Pancreas (tissue), 10 donors: ENCODE measurements at regions not wholly inside any gene's neighbourhood (a gene's known extent, or its start where the extent isn't known, plus 50 kb on each side); places are given as distances from the start of the nearest gene placed in this dataset.

Experiments used
- ATAC-seq, 4 donors: fragments of 200-7000 bp; cut with Tn5 transposase; one replicate each; pipeline versions ENCODE4 v1.8.0 to v1.9.1; 2020; ENCODE audit warnings: mild to moderate bottlenecking in 4 of 4, moderate library complexity in 4 of 4
- DNase-seq, 6 donors: peaks; one replicate each; pipeline ENCODE4 v3.0.0-alpha.2; 2020
- FAIRE-seq: peaks from 2 replicates; lab custom pipeline; 2012; peaks lifted over from hg19 to GRCh38; lab: Jason Lieb, UNC
- H3K27ac ChIP-seq, 4 donors: fragments of 200-600 bp; sonication (generic); 1 replicate in 3 of 4; 2 replicates in 1 of 4; pipeline versions ENCODE4 v1.5.0 to v1.8.0; 2020
- H3K27me3 ChIP-seq, 4 donors: fragments of 200-600 bp; one replicate each; pipeline ENCODE4 v1.8.0; 2021
- H3K36me3 ChIP-seq, 3 donors: fragments of 200-600 bp; sonication (generic) in 1 of 3; one replicate each; pipeline versions ENCODE4 v1.5.0 to v1.8.0; 2020 to 2021
- H3K4me1 ChIP-seq, 3 donors: fragments of 200-600 bp; one replicate each; pipeline ENCODE4 v1.8.0; 2021
- H3K4me3 ChIP-seq, 4 donors: fragments of 200-600 bp; sonication (generic) in 2 of 4; one replicate each; pipeline versions ENCODE4 v1.5.0 to v1.8.0; 2020 to 2021
- H3K9me3 ChIP-seq, 4 donors: fragments of 200-600 bp; one replicate each; pipeline ENCODE4 v1.8.0; 2021
- CTCF ChIP-seq, 4 donors: fragments of 200-600 bp; sonication (generic) in 3 of 4; IDR thresholded peaks; one replicate each; pipeline versions ENCODE4 v1.5.0 to v1.8.0; 2021; ENCODE audit warnings: antibody characterized with exemption in 4 of 4
- WGBS, 2 donors: extraction: QIAGEN DNeasy Blood & Tissue Kit; methylation state at CpG; one replicate each; pipeline ENCODE4 v1.1.7; 2013; 5-methylcytosine and 5-hydroxymethylcytosine counted together
- intact Hi-C, 3 donors: fragments of 100-400 bp; cut with DNase I; formaldehyde crosslinking; loops; one replicate each; pipeline versions ENCODE4 v1.11.1 to v1.14.2; 2022
- donor health status: healthy with polysubstance abuse.
- donor health status: DM: no; HTN: no; CAD: no; lungs with moderate emphysema.
- donor health status: DM: no; HTN: no; CAD: no.
- donor health status: control.
- donor health status: control.
- donor health status: Bipolar disorder and iron deficiency.
- donor health status: DM: yes; HTN: yes; CAD: no.
- donor health status: DM: no; HTN: no; CAD: no.
- donor health status: DM: no; HTN: no; CAD: no.
- donor health status: DM: yes; HTN: yes; CAD: no.

- H3K9me3 ChIP-seq: no peaks in the 10 kb centered on the region
- ATAC-seq: no peak
- no peak for DNase-seq
- H3K27me3 ChIP-seq: no peaks in the 10 kb centered on the region
- H3K4me1 ChIP-seq: no peaks in the 10 kb centered on the region
- H3K36me3 ChIP-seq: no peaks in the 10 kb centered on the region
- TF ChIP-seq CTCF (IDR thresholded peaks at IDR 0.05): no peak
- WGBS, 2 donors: 47 to 70% methylated on average over 2 of the region's 2 CpGs
- no peak for FAIRE-seq
- no peak overlapping the region for H3K4me3 ChIP-seq
- intact Hi-C loops: no loop called here
- no peak overlapping the region for H3K27ac ChIP-seq
Observed at GRCh38 chr10:23493711-23494110, 54.8 kb downstream of the OTUD1 start.

DNA sequence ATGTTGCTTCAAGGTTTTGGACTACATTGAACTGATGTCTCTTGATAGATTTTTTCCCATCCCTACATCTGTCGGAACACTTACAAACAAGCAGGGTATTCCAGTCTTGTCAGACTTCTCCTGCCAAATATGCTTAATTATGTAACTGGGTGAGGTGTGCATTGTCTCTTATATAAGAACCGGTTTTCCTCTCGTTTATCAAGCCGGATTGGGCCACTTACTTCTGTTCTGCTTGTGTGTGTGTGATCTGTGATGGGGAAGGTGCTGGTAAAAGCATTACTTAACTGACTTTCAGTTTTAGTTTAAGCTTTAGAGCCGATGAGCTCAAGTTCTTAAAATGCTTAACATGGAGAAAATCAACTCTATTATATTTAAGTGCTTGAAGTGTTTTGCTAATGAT is 57.9 kb downstream of the OTUD1 start:
- no peaks in the 10 kb centered on the region for H3K27me3 ChIP-seq
- no peak for DNase-seq
- ATAC-seq: no peak
- WGBS, 2 donors: 27 to 34% methylated on average over 5 of the region's 5 CpGs
- H3K9me3 ChIP-seq: no peaks in the 10 kb centered on the region
- no peak for FAIRE-seq
- H3K36me3 ChIP-seq: no peaks in the 10 kb centered on the region
- no peak overlapping the region for H3K27ac ChIP-seq
- intact Hi-C loops: no loop called here
- no peak for TF ChIP-seq CTCF (IDR thresholded peaks at IDR 0.05)
- no peak overlapping the region for H3K4me3 ChIP-seq
- no peaks in the 10 kb centered on the region for H3K4me1 ChIP-seq

DNA sequence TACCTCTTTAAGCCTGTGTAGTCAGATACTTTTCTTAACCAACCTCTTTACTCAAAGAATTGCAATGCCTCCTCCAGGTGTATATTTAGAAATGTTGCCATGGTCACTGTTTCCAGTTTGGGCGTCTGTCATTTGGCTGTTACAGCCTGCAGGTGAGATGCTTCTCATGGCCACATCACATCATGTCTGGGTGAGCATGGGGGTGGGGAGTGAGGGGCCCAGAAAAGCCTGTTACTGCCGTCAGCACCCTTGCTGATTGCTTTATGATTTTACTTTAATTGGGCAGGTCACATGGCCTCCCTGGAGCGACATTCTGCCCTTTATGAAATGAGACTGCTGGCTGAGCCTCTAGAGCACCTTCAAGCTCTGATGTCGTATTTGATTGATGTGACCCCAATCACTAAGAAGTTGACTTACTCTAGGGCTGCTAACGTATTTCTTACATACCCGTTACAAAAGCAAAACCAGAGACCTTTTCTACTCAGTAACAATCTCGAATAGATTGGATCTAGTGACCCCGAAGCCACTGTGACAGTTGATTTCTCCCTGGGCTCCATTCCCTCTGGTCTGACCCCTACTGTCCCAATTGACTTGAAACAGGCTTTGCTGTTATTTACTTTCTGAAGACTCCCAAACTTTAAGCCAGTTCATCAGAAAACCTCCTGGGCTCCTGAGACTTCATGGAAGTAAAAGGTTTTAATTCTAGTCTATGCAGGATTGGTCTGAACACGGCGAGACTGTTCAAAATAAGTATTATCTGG is 60.7 kb downstream of the OTUD1 start:
- ATAC-seq: peak; percentile 28 to 85 (median 64)
- peak in 1 of 6 donors; percentile 25 for DNase-seq
- no peaks in the 10 kb centered on the region for H3K9me3 ChIP-seq

GRCh38 chr10:23505797-23506465 is 67.1 kb downstream of the OTUD1 start:
- H3K4me3 ChIP-seq: no peak overlapping the region
- no peaks in the 10 kb centered on the region for H3K27me3 ChIP-seq
- no peaks in the 10 kb centered on the region for H3K9me3 ChIP-seq
- DNase-seq: no peak
- H3K4me1 ChIP-seq: no peaks in the 10 kb centered on the region
- FAIRE-seq: no peak
- no peak overlapping the region for H3K27ac ChIP-seq
- 45 to 60% methylated on average over 4 of the region's 4 CpGs for WGBS, 2 donors
- peak in 1 of 4 donors; percentile 44 for ATAC-seq
- no peak for TF ChIP-seq CTCF (IDR thresholded peaks at IDR 0.05)
- no peaks in the 10 kb centered on the region for H3K36me3 ChIP-seq
- intact Hi-C loops: no loop called here

More for the DNA sequence above, 60.7 kb downstream of the OTUD1 start:
- no peak for TF ChIP-seq CTCF (IDR thresholded peaks at IDR 0.05)
- no peak overlapping the region for H3K4me3 ChIP-seq
- H3K36me3 ChIP-seq: no peaks in the 10 kb centered on the region
- H3K4me1 ChIP-seq: no peaks in the 10 kb centered on the region
- 47 to 49% methylated on average over 10 of the region's 10 CpGs for WGBS, 2 donors
- no peaks in the 10 kb centered on the region for H3K27me3 ChIP-seq
- intact Hi-C loops: no loop called here
- H3K27ac ChIP-seq: no peak overlapping the region
- FAIRE-seq: no peak
